GM12872 (cell line): ENCODE measurements at regions not wholly inside any gene's neighbourhood (a gene's known extent, or its start where the extent isn't known, plus 50 kb on each side); places are given as distances from the start of the nearest gene placed in this dataset.

ENCODE experiments used
- TF ChIP-seq, protein P1 (sequence below): IDR thresholded peaks from 3 replicates; pipeline ENCODE4 v1.5.1; 2011; ENCODE audit warnings: low read depth, mild to moderate bottlenecking, low read length, moderate library complexity; ENCODE audit not compliant: insufficient read depth

DNA sequence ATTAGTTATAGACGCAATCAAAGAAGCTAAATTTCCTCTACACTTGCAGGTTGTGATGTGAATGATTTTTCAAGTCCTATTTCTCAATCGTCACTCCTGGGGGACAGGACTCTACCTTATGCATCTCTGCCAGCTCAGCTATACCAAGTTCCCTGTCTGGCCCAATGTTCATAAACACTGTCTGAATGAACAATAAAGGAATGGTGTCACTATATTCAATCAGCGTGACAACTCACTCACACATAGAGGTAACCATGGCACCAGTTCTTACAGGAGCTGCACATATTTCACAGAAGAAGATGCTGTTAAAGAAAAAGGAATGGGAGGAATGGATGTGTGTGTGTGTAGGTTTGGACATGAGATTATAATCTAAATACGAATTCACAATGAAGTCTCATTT lies 280.6 kb downstream of the PPP1R2C start:
- TF ChIP-seq, protein P1, sequence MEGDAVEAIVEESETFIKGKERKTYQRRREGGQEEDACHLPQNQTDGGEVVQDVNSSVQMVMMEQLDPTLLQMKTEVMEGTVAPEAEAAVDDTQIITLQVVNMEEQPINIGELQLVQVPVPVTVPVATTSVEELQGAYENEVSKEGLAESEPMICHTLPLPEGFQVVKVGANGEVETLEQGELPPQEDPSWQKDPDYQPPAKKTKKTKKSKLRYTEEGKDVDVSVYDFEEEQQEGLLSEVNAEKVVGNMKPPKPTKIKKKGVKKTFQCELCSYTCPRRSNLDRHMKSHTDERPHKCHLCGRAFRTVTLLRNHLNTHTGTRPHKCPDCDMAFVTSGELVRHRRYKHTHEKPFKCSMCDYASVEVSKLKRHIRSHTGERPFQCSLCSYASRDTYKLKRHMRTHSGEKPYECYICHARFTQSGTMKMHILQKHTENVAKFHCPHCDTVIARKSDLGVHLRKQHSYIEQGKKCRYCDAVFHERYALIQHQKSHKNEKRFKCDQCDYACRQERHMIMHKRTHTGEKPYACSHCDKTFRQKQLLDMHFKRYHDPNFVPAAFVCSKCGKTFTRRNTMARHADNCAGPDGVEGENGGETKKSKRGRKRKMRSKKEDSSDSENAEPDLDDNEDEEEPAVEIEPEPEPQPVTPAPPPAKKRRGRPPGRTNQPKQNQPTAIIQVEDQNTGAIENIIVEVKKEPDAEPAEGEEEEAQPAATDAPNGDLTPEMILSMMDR: no peak

DNA sequence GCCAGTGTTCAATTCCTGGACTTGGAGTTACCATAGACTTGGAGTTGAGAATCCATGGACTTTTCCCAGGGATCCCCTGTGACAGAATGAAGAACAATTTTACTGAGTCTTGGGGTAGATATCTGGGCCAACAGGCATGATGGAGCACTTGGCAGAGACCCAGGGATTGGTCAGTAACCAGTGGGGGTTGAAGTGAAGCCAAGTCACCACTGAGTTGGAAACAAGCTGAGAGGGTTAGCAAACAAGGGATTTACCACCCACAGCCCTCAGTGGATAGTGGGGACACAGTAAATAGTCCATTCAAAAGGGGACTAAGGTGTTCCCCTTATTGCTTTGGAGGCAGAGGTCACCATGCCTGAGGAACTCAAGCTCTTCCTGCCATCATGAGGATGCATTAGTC lies 281.7 kb downstream of the PPP1R2C start:
- TF ChIP-seq, protein P1: no peak

DNA sequence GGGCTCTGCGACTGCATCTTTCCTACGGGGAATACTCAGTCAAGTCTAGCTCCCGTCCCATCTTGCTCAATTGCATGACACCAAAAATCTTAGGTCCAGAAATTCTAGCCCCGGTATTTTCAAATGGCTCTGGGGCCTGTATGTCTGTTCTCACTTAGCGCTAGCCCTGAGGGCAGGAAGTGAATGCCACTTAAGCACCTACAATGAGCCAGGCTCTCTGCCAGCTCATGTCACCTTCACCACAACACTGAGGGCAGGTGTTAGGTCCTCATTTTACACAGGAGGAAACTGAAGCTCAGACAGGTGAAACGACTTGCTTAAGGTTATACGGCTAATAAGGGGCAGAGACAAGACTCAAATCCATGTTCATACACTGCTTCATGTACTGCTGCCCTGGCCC lies 282.8 kb downstream of the PPP1R2C start:
- TF ChIP-seq, protein P1: no peak

DNA sequence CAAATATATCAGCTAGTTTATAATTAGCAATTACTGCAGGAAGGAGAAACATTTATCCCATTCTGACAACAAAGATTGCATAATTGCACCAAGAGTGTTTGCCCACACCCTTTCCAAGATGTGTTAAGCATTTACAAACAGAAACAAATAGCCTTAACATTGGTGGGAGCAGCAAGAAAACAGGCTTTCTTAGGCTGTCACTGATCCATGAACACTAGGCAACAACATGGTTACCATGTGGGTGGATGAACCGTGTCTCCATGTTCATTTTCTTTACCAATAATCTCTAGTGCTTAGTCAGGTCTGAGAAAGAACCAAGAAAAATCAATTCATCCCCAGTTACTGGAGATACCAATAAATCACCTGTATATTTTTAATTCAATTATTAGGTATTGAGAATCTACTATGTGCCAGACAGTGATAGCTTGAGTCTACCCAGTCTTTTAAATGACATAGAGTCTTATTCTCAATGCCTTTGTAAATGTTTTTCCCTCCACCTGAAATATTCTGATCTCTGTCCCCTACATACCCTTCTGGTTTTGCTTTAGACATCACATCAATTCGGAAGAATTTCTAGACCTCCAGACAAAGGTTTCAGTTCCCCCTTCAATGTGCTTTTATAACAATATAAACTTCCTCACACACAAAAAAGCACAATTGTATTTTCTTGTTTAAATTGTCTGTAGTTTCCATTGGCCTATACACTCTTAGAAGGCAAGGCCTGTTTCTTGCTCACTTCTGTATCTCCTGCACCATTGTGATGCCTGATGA lies 286.6 kb downstream of the PPP1R2C start:
- TF ChIP-seq, protein P1: no peak

DNA sequence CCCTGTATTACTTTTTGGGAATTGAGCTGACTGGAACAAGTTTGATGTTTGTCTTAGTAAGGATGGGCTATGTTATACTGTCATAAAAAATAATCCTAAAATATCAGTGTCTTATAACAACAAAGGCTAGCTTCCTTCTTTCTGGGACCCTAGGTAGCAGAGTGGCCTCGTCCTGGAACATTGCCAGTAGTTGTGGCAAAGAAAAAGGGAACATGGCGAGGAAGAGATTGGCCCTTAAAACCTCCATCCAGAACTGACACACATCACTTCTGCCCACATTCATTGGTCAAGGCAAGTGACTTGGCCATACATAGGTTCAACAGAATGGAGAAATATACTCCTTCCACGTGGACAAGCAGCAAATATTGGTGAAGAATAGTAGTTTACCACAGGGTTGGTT lies 287.9 kb downstream of the PPP1R2C start:
- TF ChIP-seq, protein P1: no peak

DNA sequence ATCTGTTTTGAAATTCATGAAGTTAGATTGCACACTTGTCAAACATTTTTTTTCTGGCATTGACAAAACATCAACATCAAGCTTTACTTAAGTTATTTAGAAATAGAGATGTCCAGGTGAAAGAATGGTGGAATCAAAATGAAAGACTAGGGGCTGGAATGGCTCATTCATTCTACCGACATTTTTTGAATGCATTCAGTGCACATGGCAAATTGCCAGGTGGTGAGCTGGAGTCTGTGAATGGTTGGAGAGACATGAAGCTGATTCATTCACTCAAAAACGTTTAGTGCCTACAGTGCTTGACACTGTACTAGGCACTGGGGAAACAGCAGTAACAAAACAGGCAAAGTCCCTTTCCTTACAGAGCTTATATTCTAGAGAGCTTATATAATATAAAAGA lies 292.4 kb downstream of the PPP1R2C start:
- TF ChIP-seq, protein P1: no peak

DNA sequence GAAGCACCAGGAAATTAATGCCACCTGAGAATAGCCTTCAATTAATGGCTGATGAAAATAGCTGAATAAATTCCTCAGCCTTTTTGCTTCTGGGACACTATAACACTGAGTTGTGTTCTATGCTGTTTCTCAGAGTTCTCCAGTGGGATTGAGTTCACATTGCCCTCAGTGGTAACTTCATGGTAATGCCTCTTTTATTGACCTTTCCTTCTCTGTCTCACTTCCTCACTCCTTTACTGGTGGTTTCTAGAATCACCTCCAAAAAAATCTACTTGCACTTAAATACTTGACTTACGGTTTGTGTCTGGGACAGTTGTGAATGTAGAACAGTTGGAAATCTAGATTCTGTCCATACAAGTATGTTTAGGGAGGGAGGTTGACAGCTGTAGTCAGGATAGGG lies 293.7 kb downstream of the PPP1R2C start:
- TF ChIP-seq, protein P1: no peak
